SKM-1 (cell line): ENCODE measurements at regions not wholly inside any gene's neighbourhood (a gene's known extent, or its start where the extent isn't known, plus 50 kb on each side); places are given as distances from the start of the nearest gene placed in this dataset.

ENCODE experiments used
- DNase-seq: peaks from one replicate; lab custom pipeline; 2025; ENCODE audit not compliant: unreplicated experiment; lab: John Stamatoyannopoulos, UW

DNA sequence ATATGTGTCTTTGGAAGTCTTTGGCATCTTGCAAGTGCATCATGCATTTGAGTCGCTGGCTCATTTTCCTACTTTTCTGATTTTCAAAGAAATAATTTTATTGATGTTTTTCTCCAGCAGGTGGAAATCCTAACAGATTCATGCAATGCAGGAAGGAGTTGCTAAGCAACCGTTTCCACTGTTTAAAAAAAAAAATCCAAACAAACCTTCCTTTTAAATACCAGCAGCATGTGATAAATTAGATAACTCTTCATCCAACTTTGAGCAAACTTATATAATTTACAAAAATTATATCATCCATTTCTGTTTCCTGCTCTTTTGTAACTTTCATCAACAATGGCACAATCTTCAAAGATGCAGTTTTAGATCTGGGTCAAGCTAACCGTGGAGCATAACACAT is 364.1 kb downstream of the MFSD1 start:
- no peak for DNase-seq

DNA sequence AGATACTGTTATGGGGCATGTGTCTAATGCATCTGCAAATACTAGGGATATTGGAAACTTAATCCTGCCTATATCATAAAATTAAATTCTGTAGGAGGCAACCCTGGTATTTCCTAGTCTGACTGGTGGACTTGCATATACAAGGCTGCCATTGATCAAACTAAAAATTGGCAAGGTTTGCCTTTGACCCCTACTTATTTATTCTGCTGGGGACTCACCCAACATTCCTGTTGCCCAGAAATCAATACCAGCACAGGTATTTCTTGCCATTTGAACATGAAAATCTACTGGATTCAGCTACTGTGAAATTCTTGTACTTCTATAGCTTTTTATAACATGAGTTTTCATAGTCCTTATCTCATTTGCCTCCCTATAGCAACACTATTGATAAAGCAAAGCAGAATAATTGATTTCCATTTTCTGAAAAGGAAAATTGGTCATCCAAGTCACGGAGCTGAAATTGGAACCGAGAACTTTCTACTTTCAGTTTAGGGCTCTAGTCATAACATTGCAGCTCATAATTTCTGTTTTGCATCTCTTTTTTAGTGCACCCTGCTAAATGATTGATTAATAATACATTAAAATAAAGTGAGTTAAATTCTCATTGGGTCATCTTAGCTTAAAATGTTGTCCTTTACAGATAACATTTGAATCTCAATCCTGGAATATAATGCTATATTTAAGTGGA is 365.2 kb downstream of the MFSD1 start:
- no peak for DNase-seq

DNA sequence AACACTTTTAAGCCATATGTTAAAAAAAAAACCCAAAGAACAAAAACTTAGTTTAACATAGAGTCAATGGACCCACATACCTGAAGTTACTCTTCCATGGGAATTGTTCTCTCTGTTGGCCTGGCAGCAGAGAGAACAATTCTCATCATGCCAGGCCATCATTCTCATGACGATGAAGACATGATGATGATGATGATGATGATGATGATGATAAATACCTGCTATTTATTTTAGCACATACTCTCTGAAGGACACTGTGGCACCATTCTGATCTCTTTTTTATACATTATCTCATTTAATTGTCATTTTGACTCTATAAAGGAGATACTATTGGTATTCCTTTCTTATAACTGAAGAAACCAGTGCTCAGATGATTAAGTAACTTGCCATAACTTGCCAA is 366.9 kb downstream of the MFSD1 start:
- DNase-seq, result no peak

DNA sequence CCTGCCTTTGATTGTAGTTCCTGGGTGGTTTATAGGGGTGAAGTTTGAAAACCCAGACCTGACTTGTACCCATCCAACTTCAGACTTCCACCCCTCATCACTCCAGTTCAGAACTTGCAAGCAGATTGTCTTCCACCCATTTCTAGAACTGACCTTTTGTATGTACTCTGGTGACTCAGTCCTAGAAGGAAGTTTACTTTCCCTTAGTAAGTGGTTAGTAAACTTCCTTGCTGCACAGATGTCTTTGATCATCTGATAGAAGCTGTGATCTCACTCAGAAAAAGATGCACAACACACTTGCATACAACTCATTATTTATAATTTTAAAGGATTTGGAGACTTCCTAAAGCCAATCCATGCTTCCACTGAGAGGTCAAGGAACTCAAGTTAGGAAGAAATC is 368.0 kb downstream of the MFSD1 start:
- no peak for DNase-seq

DNA sequence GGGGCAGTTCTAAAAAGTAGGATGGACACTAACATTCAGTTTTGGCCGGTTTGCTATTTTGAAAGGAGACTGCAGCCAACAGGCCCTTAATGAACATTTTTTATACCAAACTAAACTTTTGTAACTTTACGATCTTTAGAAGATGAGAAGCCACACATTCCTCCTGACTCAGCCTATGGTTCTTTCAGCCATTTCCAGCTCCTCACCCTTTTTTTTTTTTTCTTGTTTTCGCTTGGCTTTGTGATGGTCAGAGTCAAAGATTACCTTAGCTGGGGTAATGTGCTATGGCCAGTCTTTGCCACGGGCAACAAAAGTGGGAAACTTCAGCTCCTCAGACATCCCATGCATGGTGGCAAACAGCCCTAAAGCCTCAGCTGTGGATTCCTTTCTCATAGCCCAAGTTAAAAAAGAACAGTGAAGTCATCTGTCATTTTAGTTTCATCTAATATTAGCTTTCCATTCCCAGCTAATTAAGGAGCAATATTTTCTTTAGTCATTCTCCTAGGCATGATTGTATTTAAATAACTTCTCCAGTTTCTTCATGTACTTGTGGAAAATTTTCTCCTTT is 368.7 kb downstream of the MFSD1 start:
- DNase-seq, result no peak

DNA sequence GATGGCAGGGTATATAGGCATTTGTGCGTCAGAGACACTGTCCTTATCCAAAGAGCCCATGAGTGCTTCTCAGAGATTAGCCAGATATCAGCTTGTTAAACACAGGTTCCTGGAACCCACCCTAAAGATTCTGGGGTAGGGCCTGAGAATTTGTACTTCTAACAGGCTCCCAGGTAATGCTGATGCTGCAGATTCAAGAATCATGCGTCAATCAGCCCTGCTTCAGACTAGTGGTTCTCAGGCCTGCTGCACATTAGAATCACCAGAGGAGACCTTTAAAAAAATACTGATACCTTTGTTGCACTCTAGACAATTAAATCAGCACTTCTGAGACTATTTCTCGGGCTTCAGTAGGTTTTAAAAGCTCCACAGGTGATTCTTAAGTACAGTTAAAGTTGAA is 369.5 kb downstream of the MFSD1 start:
- no peak for DNase-seq

DNA sequence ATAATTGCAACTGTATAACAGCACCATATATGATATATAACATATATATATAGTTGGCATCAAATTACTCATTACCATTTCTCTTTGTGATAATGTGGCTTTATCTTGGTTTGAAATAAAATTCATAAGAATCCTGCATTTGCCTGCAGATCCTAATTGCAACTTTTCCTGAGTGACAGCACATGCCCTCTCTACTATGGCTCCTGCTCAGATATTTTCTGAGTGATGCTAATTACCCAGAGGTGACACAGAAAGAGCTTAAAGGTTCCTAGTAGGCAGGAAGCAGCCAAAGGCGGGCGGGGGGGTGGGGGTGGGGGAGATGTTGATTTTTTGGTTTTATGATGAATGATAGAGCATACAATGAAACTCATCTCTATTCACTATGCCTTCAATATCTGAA is 370.6 kb downstream of the MFSD1 start:
- DNase-seq, result no peak

DNA sequence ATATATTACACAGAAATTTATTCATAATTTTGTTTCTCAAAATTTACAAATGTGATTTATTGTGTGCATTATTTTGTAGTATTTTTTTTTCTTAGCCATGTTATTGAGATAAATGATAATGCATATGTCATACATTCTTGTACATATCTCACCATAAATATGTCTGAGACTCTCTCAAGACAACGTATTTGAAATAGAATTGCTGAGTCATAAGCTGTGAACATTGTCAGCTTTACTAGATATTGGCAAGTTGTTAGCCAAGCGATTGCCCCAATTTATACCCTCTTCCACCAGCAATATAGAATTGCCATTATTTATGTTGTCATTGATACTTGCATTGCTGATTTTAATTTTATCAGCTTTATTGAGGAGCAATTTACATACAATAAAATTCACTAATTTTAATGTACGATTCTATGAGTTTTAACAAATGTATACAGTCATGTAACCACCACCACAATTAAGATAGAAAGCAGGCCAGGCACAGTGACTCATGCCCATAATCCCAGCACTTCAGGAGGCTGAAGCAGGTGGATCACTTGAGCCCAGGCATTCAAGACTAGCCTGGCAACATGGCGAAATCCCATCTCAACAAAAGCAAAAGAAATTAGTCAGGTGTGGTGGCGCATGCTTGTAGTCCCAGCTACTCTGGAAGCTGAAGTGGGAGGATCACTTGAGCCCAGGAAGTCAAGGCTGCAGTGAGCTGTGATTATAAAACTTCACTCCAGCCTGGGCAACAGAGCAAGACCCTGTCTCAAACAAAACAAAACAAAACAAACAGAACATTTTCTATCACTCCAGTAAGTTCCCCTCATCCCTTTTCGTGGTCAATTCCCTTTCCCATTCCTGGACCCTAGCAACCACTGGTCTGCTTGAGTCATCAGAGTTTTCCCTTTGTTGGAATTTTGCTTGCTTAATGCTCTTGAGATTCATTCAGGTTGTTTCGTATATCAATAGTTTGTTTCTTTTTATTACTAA is 373.1 kb downstream of the MFSD1 start:
- DNase-seq, result no peak

DNA sequence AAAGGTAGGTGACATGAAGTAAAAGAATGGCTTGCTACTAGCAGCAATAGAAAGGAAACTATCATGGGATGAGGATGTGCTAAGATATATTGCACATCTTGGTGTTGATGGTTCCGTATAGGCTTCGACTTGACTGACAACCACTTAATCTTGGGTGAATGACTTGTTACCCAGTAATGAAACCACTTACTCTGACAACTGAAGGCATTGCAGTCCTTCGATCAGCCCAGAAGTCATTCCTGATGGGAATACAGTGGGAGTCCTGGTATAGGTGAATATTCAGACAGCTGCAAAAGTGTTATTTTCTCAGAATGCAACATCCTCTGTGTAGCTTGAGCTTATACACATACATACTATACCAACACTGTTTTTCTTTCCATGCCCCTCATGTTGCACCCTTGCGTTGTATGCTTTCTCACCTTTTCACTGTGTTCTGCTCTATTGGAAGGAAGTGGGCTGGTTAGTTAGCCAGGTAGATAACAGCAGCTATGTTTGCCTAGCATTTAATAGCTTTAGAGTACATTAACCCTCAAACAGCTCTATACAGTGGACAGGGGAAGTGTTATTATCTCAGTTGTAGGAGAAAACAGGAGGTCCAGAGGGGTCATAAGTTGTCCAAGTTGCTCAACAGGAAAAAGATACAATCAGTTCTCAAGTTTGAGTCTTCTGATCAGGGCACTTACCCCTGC is 376.5 kb downstream of the MFSD1 start:
- DNase-seq, result no peak

DNA sequence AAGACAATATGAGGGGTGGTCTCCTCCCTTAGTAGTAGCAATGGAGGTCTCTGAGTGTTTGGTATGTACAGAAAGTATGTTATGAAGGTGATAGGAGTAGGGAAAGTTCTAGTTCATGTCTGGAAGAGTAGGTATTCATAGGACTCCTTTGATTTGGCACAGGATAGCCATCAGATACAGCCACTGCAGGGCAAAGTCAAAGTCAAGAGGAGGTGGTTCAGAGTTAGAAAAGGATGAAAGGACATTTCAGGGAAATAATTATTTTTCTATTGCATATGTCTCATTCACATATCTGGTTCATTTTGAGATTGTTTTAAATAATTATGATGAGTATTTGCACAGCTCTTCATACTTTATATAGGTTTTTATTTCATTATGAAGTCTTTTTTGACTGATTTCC is 381.1 kb downstream of the MFSD1 start:
- no peak for DNase-seq

DNA sequence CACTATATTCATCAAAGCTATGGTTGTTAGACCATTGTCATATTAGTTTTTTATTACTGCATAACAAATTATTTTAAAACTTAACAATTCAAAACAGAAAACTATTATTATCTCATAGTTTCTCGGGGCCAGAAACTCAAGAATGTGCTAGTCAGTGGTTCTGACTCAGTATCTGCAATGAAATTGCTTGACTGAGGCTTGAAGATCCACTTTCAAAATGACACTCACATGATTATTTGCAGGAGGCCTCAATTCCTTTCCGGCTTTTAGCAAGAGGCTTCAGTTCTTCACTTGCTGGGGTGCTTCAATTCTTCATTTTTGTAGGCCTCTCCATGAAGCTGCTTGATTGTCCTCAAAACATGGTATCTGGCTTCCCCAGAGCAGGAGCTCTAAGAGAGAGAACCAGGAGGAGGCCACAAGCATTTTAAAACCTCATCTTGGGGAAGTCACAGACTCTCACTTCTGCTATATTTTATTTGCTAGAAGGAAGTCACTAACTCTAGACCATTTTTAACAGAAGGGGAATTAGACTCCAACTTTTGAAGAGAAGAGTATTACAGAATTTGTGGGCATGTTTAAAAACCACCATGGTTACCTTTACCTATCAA is 383.7 kb downstream of the MFSD1 start:
- DNase-seq, result peak; percentile 52

DNA sequence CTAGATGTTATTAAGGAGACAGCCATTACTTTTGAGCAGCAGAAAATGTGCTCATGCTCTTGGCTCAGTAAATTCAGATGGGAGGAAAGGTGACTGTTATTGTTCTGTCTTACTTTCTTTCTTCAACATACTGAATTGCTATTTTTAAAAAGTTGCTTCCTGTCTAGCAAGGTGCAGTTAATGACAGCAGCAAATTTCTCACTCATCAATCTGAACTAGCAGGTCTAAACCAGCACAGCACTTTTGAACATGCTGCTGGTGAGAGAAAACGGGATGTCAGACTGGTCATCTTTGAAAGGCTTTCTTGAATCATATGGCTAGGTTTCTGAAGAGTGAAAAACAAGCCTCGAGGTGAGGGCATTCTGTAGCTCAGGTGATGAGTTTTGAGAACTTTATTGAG is 384.7 kb downstream of the MFSD1 start:
- no peak for DNase-seq

DNA sequence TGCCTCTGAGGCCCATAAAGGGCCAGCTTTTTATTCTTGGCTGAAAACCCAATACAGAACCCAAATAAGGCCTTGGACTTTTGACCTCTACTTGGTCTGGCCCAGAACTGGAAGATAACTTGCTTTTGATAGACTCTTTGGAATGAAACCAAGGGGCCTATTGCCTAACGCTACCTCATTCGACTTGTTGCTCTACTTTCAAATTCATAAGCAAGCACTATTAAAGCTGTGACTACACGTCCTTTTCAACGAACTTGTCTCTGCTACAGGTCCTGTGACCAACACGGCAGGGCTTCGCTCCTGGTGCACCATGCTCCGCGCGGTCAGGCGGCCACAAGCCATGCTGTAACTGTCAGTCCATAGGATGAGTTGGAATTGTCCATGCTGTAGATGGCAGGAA is 385.4 kb downstream of the MFSD1 start:
- no peak for DNase-seq

DNA sequence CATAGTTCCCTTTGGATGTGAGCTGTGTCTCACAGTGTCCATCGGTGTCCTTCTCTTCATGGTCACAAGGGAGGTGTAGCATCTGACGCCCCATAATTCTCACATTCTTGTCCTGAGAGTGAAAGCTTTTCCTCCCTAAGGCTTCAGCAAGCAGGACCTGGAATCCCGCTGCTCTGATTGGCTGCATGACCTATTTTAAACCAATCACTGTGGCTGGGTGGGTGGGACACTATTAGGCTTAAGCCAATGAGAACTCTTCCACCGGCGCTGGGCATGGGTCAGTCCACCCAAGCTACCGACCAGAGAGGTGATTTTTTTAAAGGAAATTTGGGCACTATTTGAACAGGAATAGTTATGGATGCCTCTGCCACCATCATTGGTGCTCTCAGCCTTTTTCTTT is 385.9 kb downstream of the MFSD1 start:
- DNase-seq, result no peak

DNA sequence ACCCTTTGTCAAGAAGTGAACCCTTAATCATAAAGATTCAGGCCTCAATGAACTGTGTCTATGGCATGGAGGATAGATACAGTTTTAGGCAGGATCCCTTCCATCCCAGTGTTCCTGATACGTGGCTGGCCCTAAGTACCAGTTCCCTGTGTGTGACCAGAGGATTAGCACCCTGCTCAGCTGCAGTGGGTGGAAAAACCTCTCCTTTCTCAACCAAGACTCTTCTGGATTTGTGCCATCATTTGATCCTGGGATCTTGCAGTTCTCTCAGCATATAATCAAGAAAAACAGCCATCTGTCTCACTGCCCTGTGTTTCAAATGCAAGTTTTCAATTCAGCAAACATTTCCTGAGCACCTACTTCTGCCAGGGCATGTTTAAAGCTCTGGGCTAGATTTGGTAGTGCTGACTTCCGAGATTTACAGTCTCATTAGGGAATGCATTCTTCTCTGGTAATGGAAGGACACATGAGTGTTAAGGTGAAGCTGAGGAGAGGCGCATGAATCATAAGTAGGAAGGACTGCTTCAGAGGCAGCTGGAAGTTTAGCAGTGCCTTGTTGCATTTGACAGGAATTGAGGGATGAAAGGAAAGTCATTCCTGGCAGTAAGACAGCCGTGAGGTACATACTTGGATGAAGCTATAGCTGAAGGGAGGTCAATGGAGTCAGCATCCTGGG is 388.3 kb downstream of the MFSD1 start:
- no peak for DNase-seq

DNA sequence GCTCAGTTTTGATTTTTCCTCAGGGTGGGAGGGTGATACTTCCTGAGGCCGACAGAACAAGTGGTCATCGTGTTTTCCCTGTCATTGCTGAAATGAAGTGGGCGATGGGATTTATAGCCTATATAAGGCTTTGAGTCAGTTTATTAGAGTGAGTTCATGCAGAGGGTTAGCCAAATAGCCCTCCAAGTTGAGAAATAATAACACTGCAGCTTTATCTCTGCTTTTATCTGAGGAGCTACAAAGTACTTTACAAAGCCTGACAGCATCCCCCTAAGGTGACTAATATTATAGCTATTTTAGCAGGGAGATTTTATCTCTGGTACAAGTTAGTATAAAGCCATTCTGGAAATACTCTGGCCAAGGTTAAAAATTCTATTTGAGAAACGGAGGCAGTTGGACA is 389.6 kb downstream of the MFSD1 start:
- DNase-seq, result no peak

DNA sequence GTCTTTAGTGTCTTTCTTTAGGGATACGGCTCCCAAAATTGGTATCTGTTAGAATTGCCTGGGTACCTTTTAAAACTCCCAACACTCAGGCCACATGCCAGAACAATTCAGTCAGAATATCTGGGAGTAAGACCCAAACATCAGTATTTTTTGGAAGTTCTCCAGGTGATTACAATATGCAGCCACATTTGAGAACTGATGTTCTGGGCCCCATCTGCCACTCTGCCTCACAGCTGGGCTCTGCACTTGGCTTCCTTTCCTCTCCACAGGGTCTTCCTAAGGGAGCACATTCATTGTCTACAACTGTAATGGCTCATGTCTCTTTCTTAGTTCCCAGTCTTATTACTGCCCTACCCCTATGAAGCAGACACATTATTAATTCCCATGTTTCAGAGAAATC is 394.5 kb downstream of the MFSD1 start:
- no peak for DNase-seq

DNA sequence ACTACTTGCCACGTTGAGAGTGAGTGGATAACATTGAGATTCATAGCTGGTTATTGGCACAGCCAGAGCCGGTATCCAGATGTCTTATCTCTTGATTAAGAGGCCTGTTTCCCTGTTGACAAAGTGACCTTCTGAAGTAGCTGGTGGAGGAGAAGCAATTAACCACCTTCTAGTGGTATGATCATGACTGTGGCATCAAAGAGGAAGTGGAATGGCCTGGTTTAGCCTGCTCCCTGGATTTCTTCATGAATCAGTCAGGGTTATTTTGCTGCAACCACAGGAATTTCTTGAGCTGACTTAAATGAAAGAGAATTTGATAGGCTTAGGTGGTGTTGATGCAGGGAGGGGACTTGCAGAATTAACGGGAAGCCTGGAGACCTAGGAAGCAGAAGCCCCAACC is 398.3 kb downstream of the MFSD1 start:
- DNase-seq, result peak; percentile 17

DNA sequence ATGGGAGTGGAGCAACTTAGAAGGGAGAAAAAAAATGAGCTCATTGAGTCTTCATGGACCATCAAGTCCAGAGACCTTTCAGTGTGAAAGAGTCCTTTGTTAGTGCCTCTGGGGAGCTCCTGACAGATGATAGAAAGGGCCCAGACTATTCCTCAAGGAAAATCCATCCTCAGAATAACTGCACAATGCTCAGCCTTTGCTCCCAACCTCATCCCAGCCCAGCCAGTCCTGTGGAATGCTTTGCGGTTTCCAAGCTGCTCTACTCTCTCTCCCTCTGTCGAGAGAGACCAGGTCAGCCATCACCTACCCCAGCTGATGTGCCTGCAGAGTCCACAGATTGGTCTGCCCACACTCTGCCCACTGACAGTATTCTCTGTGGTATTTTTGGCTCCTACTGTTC is 406.2 kb downstream of the MFSD1 start:
- no peak for DNase-seq

DNA sequence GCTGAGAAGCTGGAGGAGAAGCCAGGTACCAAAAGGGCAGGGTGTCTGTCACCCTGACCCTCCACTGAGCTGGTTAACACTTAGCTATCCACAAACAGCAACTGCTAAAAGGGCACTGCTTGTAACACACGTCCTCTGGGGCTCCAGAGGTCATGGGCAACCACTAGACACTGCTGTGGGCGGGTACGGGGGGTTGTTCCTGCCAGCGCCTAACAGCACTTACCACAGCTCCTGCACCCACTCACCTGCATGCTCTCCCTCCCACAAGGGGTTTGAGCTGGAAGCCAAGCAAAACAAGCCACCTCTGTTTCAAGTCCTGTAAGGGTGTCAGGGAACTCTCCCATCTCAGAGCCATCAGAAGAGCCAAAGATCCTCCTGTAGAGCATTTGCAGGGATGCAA is 407.6 kb downstream of the MFSD1 start:
- DNase-seq, result no peak

DNA sequence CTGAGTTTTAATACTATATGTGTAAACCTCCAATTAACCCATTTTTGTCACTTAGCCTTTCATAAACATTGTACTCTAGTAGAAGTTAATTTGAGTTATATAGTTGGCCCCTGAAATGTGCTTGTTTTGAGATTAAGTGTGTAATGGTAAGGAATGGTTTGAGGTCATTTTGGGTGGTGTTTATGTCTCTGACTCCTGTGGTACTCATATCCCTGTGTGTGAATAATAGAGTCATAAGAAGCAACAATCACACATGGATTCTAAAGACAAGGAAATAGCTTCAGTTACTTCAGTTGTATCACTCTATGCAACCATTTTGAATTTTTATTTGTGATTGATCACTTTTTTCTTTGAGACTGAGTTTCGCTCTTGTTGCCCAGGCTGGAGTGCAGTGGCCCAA is 408.5 kb downstream of the MFSD1 start:
- no peak for DNase-seq
